ENCODE measurements at regions not wholly inside any gene's neighbourhood (a gene's known extent, or its start where the extent isn't known, plus 50 kb on each side); places are given as distances from the start of the nearest gene placed in this dataset.

- TF ChIP-seq CTCF (IDR thresholded peaks at IDR 0.05) (no peak), EZH2phosphoT487 (IDR thresholded peaks at IDR 0.05; ENCODE audit: borderline replicate concordance, low read depth) (no peak), MAX (IDR thresholded peaks at IDR 0.05; ENCODE audit: low read depth) (no peak), CHD2 (IDR thresholded peaks at IDR 0.05; ENCODE audit: low read length, partially characterized antibody) (no peak), GATA2 (CRISPR knock-in tag; IDR thresholded peaks at IDR 0.05) (no peak), POLR2AphosphoS5 (IDR thresholded peaks at IDR 0.05; ENCODE audit: low read depth, low read length) (no peak), RCOR1 (IDR thresholded peaks at IDR 0.05; ENCODE audit: low read length) (no peak), TCF12 (IDR thresholded peaks at IDR 0.05) (no peak)
These were observed 93.9 kb upstream of the EPHA3 start for GRCh38 chr3:89013536-89013935.
